ENCODE measurements at regions not wholly inside any gene's neighbourhood (a gene's known extent, or its start where the extent isn't known, plus 50 kb on each side); places are given as distances from the start of the nearest gene placed in this dataset.

- Histone ChIP-seq H3K9ac (ENCODE audit: low read length) (no peak overlapping the region), H3K27ac (ENCODE audit: low read depth, low read length) (no peak overlapping the region), H3K36me3 (ENCODE audit: control insufficient read depth in 1 of 2, insufficient read depth in 2 of 2, low read length in 2 of 2) (no peaks in the 10 kb centered on the region), H4K20me1 (ENCODE audit: insufficient read depth) (no peaks in the 10 kb centered on the region), H3K4me2 (ENCODE audit: low read length) (no peak overlapping the region), H3K27me3 (ENCODE audit: insufficient read depth, low read length) (no peaks in the 10 kb centered on the region), H3K4me1 (ENCODE audit: control insufficient read depth in 1 of 2, insufficient read depth in 2 of 2, low read length in 2 of 2) (no peaks in the 10 kb centered on the region), H3K9me3 (ENCODE audit: control insufficient read depth in 1 of 2, insufficient read depth in 1 of 2, low read depth in 1 of 2, low read length in 2 of 2) (no peaks in the 10 kb centered on the region), H2AFZ (ENCODE audit: low read depth, low read length, poor library complexity, severe bottlenecking) (no peak overlapping the region), H3K4me3 (replicated peaks in 1 of 2; ENCODE audit: low read depth in 1 of 2, low read length in 2 of 2) (no peak overlapping the region), H3K79me2 (ENCODE audit: insufficient read depth, low read length) (no peaks in the 10 kb centered on the region), H3K9me2 (ENCODE audit: insufficient read depth) (no peaks in the 10 kb centered on the region)
- DNase-seq (ENCODE audit: low read depth, low spot score) (no peak), ATAC-seq (no peak)
- CTCF ChIA-PET, result no interaction called here
- RAD21 ChIA-PET (ENCODE audit: low non-redundant PET in 1 of 2, low total read pairs in 2 of 2, uncharacterized antibody in 2 of 2, unreplicated experiment in 2 of 2), result no interaction called here
- POLR2A ChIA-PET, result no interaction called here
- no TSS peak for BruUV-seq (replicated peaks)
- no peak for TF ChIP-seq TCF7L2 (IDR thresholded peaks at IDR 0.05; ENCODE audit: borderline replicate concordance, extremely low read depth, insufficient read depth, insufficient read length)
- TF ChIP-seq SRF (IDR thresholded peaks at IDR 0.05; ENCODE audit: low read depth), result no peak
- TF ChIP-seq POLR2A (IDR thresholded peaks at IDR 0.05; ENCODE audit: borderline replicate concordance, extremely low read depth, insufficient read depth, insufficient read length), result no peak
- TF ChIP-seq CEBPB (IDR thresholded peaks at IDR 0.05; ENCODE audit: low read depth), result no peak
- TF ChIP-seq, protein P1, sequence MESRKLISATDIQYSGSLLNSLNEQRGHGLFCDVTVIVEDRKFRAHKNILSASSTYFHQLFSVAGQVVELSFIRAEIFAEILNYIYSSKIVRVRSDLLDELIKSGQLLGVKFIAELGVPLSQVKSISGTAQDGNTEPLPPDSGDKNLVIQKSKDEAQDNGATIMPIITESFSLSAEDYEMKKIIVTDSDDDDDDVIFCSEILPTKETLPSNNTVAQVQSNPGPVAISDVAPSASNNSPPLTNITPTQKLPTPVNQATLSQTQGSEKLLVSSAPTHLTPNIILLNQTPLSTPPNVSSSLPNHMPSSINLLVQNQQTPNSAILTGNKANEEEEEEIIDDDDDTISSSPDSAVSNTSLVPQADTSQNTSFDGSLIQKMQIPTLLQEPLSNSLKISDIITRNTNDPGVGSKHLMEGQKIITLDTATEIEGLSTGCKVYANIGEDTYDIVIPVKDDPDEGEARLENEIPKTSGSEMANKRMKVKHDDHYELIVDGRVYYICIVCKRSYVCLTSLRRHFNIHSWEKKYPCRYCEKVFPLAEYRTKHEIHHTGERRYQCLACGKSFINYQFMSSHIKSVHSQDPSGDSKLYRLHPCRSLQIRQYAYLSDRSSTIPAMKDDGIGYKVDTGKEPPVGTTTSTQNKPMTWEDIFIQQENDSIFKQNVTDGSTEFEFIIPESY (IDR thresholded peaks at IDR 0.05; ENCODE audit: extremely low read depth, insufficient replicate concordance, low read length), result no peak
- TF ChIP-seq, protein P2, sequence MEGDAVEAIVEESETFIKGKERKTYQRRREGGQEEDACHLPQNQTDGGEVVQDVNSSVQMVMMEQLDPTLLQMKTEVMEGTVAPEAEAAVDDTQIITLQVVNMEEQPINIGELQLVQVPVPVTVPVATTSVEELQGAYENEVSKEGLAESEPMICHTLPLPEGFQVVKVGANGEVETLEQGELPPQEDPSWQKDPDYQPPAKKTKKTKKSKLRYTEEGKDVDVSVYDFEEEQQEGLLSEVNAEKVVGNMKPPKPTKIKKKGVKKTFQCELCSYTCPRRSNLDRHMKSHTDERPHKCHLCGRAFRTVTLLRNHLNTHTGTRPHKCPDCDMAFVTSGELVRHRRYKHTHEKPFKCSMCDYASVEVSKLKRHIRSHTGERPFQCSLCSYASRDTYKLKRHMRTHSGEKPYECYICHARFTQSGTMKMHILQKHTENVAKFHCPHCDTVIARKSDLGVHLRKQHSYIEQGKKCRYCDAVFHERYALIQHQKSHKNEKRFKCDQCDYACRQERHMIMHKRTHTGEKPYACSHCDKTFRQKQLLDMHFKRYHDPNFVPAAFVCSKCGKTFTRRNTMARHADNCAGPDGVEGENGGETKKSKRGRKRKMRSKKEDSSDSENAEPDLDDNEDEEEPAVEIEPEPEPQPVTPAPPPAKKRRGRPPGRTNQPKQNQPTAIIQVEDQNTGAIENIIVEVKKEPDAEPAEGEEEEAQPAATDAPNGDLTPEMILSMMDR (IDR thresholded peaks at IDR 0.05 in 2 of 3, conservative IDR thresholded peaks at IDR 0.05 in 1 of 3; ENCODE audit: borderline replicate concordance in 1 of 3, insufficient read depth in 1 of 3, low read depth in 2 of 3, low read length in 2 of 3), result no peak
- TF ChIP-seq ZFX (IDR thresholded peaks at IDR 0.05), result no peak
- no peak for TF ChIP-seq CBX3 (IDR thresholded peaks at IDR 0.05; ENCODE audit: low read depth)
- TF ChIP-seq RAD21 (IDR thresholded peaks at IDR 0.05; ENCODE audit: low read depth), result no peak
- intact Hi-C loops (cut with micrococcal nuclease), result no loop called here
Measured at GRCh38 chr7:82668676-82669075, 225.1 kb upstream of the CACNA2D1 start.
